H1 (cell line): ENCODE measurements at regions not wholly inside any gene's neighbourhood (a gene's known extent, or its start where the extent isn't known, plus 50 kb on each side); places are given as distances from the start of the nearest gene placed in this dataset.

ENCODE experiments used
- CTCF ChIA-PET: fragments of 300-600 bp; sonication (Branson Sonifier 250); formaldehyde crosslinking; loops from one replicate; lab custom pipeline; 2021; ENCODE audit not compliant: partially characterized antibody; lab: Charles Lee
- POLR2A ChIA-PET: fragments of 300-600 bp; sonication (Branson Sonifier 250); formaldehyde crosslinking; loops from one replicate; lab custom pipeline; 2021; ENCODE audit warnings: inconsistent platforms; ENCODE audit not compliant: partially characterized antibody; lab: Charles Lee
- DNase-seq, 2 experiments: peaks; one replicate each; pipeline versions ENCODE4 v3.0.0 to v3.0.0-alpha.2; 2010 to 2022; ENCODE audit warnings: low spot score in 2 of 2, low read depth in 1 of 2, mixed read lengths in 1 of 2
- FAIRE-seq: peaks from 2 replicates; lab custom pipeline; 2011; peaks lifted over from hg19 to GRCh38; lab: Jason Lieb, UNC
- H2AFZ ChIP-seq: 2 replicates; pipeline ENCODE4 v1.8.1; 2012; ENCODE audit warnings: low read length, inconsistent platforms
- H2AK5ac ChIP-seq: 2 replicates; pipeline ENCODE4 v1.6.1; 2013; ENCODE audit warnings: low read depth, low read length
- H2BK120ac ChIP-seq: replicated peaks from 2 replicates; pipeline ENCODE3; 2013; ENCODE audit warnings: low read depth, low read length, inconsistent platforms
- H2BK12ac ChIP-seq: 2 replicates; pipeline ENCODE4 v1.6.1; 2013; ENCODE audit warnings: low read depth, low read length
- H2BK15ac ChIP-seq: 2 replicates; pipeline ENCODE4 v1.6.1; 2013; ENCODE audit warnings: low read length
- H2BK20ac ChIP-seq: 2 replicates; pipeline ENCODE4 v1.6.1; 2013; ENCODE audit warnings: low read length
- H2BK5ac ChIP-seq: 2 replicates; pipeline ENCODE4 v1.6.1; 2013; ENCODE audit warnings: low read depth, low read length
- H3K14ac ChIP-seq: 2 replicates; pipeline ENCODE4 v1.6.1; 2013; ENCODE audit warnings: inconsistent platforms; ENCODE audit not compliant: insufficient read length
- H3K18ac ChIP-seq: 2 replicates; pipeline ENCODE4 v1.6.1; 2013; ENCODE audit warnings: low read length; ENCODE audit errors: extremely low read depth
- H3K23ac ChIP-seq: 2 replicates; pipeline ENCODE4 v1.6.1; 2013; ENCODE audit warnings: inconsistent platforms; ENCODE audit not compliant: insufficient read length
- H3K23me2 ChIP-seq: 2 replicates; pipeline ENCODE4 v1.6.1; 2013; ENCODE audit warnings: low read depth, low read length
- H3K27ac ChIP-seq: 2 replicates; pipeline ENCODE4 v1.6.1; 2011; ENCODE audit warnings: low read depth, low read length, inconsistent platforms
- H3K27me3 ChIP-seq, 4 experiments: replicated peaks in 1 of 4; 1 replicate in 1 of 4; 2 replicates in 3 of 4; pipeline versions ENCODE4 v1.6.1 to v1.8.1; 2011 to 2013; ENCODE audit warnings: low read length in 3 of 4, mild to moderate bottlenecking in 3 of 4, inconsistent platforms in 2 of 4, mixed read lengths in 2 of 4, moderate library complexity in 1 of 4; ENCODE audit not compliant: control insufficient read depth in 3 of 4, insufficient read depth in 3 of 4; ENCODE audit errors: extremely low read depth in 1 of 4
- H3K36me3 ChIP-seq, 4 experiments: 2 replicates each; pipeline versions ENCODE4 v1.6.1 to v1.8.1; 2011 to 2013; ENCODE audit warnings: mild to moderate bottlenecking in 4 of 4, low read length in 3 of 4, moderate library complexity in 2 of 4, control low read depth in 1 of 4, inconsistent platforms in 1 of 4; ENCODE audit not compliant: insufficient read depth in 4 of 4, control insufficient read depth in 2 of 4
- H3K4ac ChIP-seq: replicated peaks from 2 replicates; pipeline ENCODE3; 2013; ENCODE audit warnings: low read length, low read depth, mixed read lengths, inconsistent platforms; ENCODE audit not compliant: insufficient read length
- H3K4me1 ChIP-seq, 4 experiments: replicated peaks in 1 of 4; 1 replicate in 1 of 4; 2 replicates in 3 of 4; pipeline versions ENCODE4 v1.6.1 to v1.8.1; 2011 to 2013; ENCODE audit warnings: low read length in 3 of 4, inconsistent platforms in 2 of 4, mixed read lengths in 1 of 4; ENCODE audit not compliant: insufficient read depth in 4 of 4, control insufficient read depth in 3 of 4
- H3K4me2 ChIP-seq, 2 experiments: 2 replicates each; pipeline versions ENCODE4 v1.6.1 to v1.8.1; 2011 to 2013; ENCODE audit warnings: low read depth in 2 of 2, low read length in 2 of 2, control low read depth in 1 of 2, inconsistent platforms in 1 of 2, mild to moderate bottlenecking in 1 of 2; ENCODE audit not compliant: insufficient read depth in 1 of 2
- H3K4me3 ChIP-seq, 4 experiments: fragments of 200-600, 300-600 bp in 1 of 4; sonication (generic), shearing (Covaris generic), sonication (Bioruptor Twin) in 1 of 4; 2 replicates each; pipeline versions ENCODE4 v1.5.1 to v1.8.1; 2011 to 2016; ENCODE audit warnings: low read length in 4 of 4, low read depth in 3 of 4, control low read depth in 2 of 4, inconsistent platforms in 2 of 4, mild to moderate bottlenecking in 2 of 4, mixed read lengths in 1 of 4, moderate library complexity in 1 of 4; ENCODE audit not compliant: insufficient read depth in 2 of 4; ENCODE audit errors: extremely low read depth in 1 of 4
- H3K56ac ChIP-seq: replicated peaks from 2 replicates; pipeline ENCODE3; 2013; ENCODE audit warnings: low read depth, mild to moderate bottlenecking, mixed read lengths, low read length, inconsistent platforms; ENCODE audit not compliant: insufficient read length
- H3K79me1 ChIP-seq: 2 replicates; pipeline ENCODE4 v1.6.1; 2013; ENCODE audit warnings: low read depth, low read length, control low read depth
- H3K79me2 ChIP-seq, 2 experiments: 2 replicates each; pipeline versions ENCODE4 v1.6.1 to v1.8.1; 2012 to 2013; ENCODE audit warnings: low read length in 2 of 2, mild to moderate bottlenecking in 2 of 2, inconsistent platforms in 1 of 2; ENCODE audit not compliant: insufficient read depth in 2 of 2, control insufficient read depth in 1 of 2
- H3K9ac ChIP-seq, 4 experiments: replicated peaks in 1 of 4; 1 replicate in 1 of 4; 2 replicates in 3 of 4; pipeline versions ENCODE4 v1.6.1 to v1.8.1; 2011 to 2013; ENCODE audit warnings: low read depth in 3 of 4, low read length in 3 of 4, control low read depth in 2 of 4, mild to moderate bottlenecking in 2 of 4, moderate library complexity in 2 of 4, inconsistent platforms in 1 of 4; ENCODE audit errors: extremely low read depth in 1 of 4
- H3K9me3 ChIP-seq, 2 experiments: 2 replicates each; pipeline versions ENCODE4 v1.6.1 to v1.8.1; 2012 to 2013; ENCODE audit warnings: mild to moderate bottlenecking in 2 of 2, moderate library complexity in 2 of 2, control low read depth in 1 of 2, inconsistent platforms in 1 of 2, low read depth in 1 of 2, low read length in 1 of 2, mixed read lengths in 1 of 2; ENCODE audit not compliant: insufficient read depth in 2 of 2
- H4K20me1 ChIP-seq, 2 experiments: replicated peaks in 1 of 2; 2 replicates each; pipeline versions ENCODE3 to v1.8.1; 2011 to 2013; ENCODE audit warnings: inconsistent platforms in 2 of 2, low read length in 2 of 2, mild to moderate bottlenecking in 1 of 2; ENCODE audit not compliant: insufficient read depth in 2 of 2, control insufficient read depth in 1 of 2
- H4K5ac ChIP-seq: 2 replicates; pipeline ENCODE4 v1.6.1; 2013; ENCODE audit warnings: low read length, low read depth, mixed read lengths, inconsistent platforms; ENCODE audit not compliant: insufficient read length
- H4K8ac ChIP-seq: 2 replicates; pipeline ENCODE4 v1.8.0; 2013; ENCODE audit warnings: mild to moderate bottlenecking, moderate library complexity, low read length, inconsistent platforms; ENCODE audit not compliant: insufficient read depth; ENCODE audit errors: extremely low read depth
- H4K91ac ChIP-seq: replicated peaks from 2 replicates; pipeline ENCODE3; 2013; ENCODE audit warnings: low read length, mixed read lengths, inconsistent platforms; ENCODE audit not compliant: insufficient read length
- BCL11A ChIP-seq, 2 experiments: IDR thresholded peaks; one replicate each; pipeline ENCODE4 v1.6.1; 2011; ENCODE audit warnings: low read depth in 2 of 2, low read length in 2 of 2, mild to moderate bottlenecking in 2 of 2
- CREB1 ChIP-seq: IDR thresholded peaks from 2 replicates; pipeline ENCODE4 v1.6.1; 2012; ENCODE audit warnings: inconsistent platforms
- CTBP2 ChIP-seq: IDR thresholded peaks from 2 replicates; pipeline ENCODE4 v1.7.0; 2011; ENCODE audit warnings: borderline replicate concordance, mild to moderate bottlenecking, moderate library complexity, mixed read lengths, low read length; ENCODE audit not compliant: insufficient read depth, insufficient read length
- JUN ChIP-seq: IDR thresholded peaks from 2 replicates; pipeline ENCODE4 v1.6.1; 2011; ENCODE audit warnings: low read depth, mild to moderate bottlenecking, improper control_type of control experiment, low read length
- JUND ChIP-seq: IDR thresholded peaks from 2 replicates; pipeline ENCODE4 v1.6.1; 2011; ENCODE audit warnings: mild to moderate bottlenecking, improper control_type of control experiment, low read length
- KDM4A ChIP-seq: IDR thresholded peaks from one replicate; pipeline ENCODE4 v1.7.1; 2012; ENCODE audit warnings: low read depth, mild to moderate bottlenecking, moderate library complexity, low read length, inconsistent platforms; ENCODE audit not compliant: severe bottlenecking
- NRF1 ChIP-seq: IDR thresholded peaks from 2 replicates; pipeline ENCODE4 v1.6.1; 2011; ENCODE audit warnings: mild to moderate bottlenecking, low read depth, low read length, improper control_type of control experiment
- POLR2AphosphoS5 ChIP-seq: IDR thresholded peaks from 2 replicates; pipeline ENCODE4 v1.6.1; 2011; ENCODE audit warnings: low read depth, low read length
- RBBP5 ChIP-seq: IDR thresholded peaks from 2 replicates; pipeline ENCODE4 v1.7.1; 2012; ENCODE audit warnings: low read depth, mild to moderate bottlenecking, inconsistent platforms, low read length, moderate library complexity, borderline replicate concordance
- RXRA ChIP-seq: IDR thresholded peaks from 2 replicates; pipeline ENCODE4 v1.6.1; 2011; ENCODE audit warnings: low read depth, mild to moderate bottlenecking, low read length, moderate library complexity; ENCODE audit not compliant: insufficient read depth
- SAP30 ChIP-seq: fragments of 300-600 bp; sonication (generic); IDR thresholded peaks from 2 replicates; pipeline ENCODE4 v1.7.1; 2012; ENCODE audit warnings: low read length, moderate library complexity, mild to moderate bottlenecking, inconsistent platforms; ENCODE audit not compliant: insufficient read depth, insufficient replicate concordance
- SIRT6 ChIP-seq: IDR thresholded peaks from one replicate; pipeline ENCODE4 v1.7.1; 2012; ENCODE audit warnings: low read length, inconsistent platforms
- SP4 ChIP-seq: IDR thresholded peaks from 2 replicates; pipeline ENCODE4 v1.6.1; 2012; ENCODE audit warnings: low read length, inconsistent platforms
- TAF7 ChIP-seq: optimal IDR thresholded peaks from 2 replicates; pipeline ENCODE3; 2011; ENCODE audit warnings: low read depth, mild to moderate bottlenecking, inconsistent platforms, low read length, moderate library complexity, borderline replicate concordance
- TEAD4 ChIP-seq: IDR thresholded peaks from 2 replicates; pipeline ENCODE4 v1.6.1; 2012; ENCODE audit warnings: low read depth, low read length, inconsistent platforms, mixed read lengths
- WGBS, 2 experiments: shearing (Covaris generic) in 1 of 2; methylation state at CpG; one replicate each; pipeline versions ENCODE4 v1.1.6 to v1.1.7; 2013 to 2015; ENCODE audit warnings: low lambda C conversion rate in 2 of 2, mixed read lengths in 2 of 2, inconsistent platforms in 1 of 2, low coverage in 1 of 2, missing lambda C conversion rate in 1 of 2; ENCODE audit not compliant: insufficient replicate concordance in 2 of 2, insufficient coverage in 1 of 2, insufficient read length in 1 of 2; ENCODE audit errors: extremely low coverage in 1 of 2, missing lambda C conversion rate in 1 of 2; 5-methylcytosine and 5-hydroxymethylcytosine counted together

- Histone ChIP-seq H2BK12ac (no peak overlapping the region), H3K18ac (no peak overlapping the region), H3K9me3 (no peaks in the 10 kb centered on the region), H2BK15ac (no peak overlapping the region), H2BK5ac (no peak overlapping the region), H3K14ac (no peak overlapping the region), H4K8ac (no peak overlapping the region), H3K4me1 (peaks cover 0 to 8% (median 6%) of the 10 kb centered on the region in 4 experiments; a peak in 4 of 7 replicates), H4K5ac (no peak overlapping the region), H2BK120ac (no peak overlapping the region), H3K27me3 (no peaks in the 10 kb centered on the region; a peak in 1 of 7 replicates), H3K79me2 (no peaks in the 10 kb centered on the region), H4K20me1 (no peaks in the 10 kb centered on the region), H3K79me1 (no peaks in the 10 kb centered on the region), H3K23ac (no peak overlapping the region), H3K4ac (no peak overlapping the region), H3K56ac (no peak overlapping the region), H3K4me2 (0 out of 4 replicates have a peak overlapping the region, but pooled peaks of 1 of the 2 experiments have one; percentile 9), H3K27ac (no peak overlapping the region), H3K4me3 (no peak overlapping the region), H2AFZ (no peak overlapping the region), H3K36me3 (no peaks in the 10 kb centered on the region), H3K9ac (no peak overlapping the region), H2AK5ac (no peak overlapping the region), H3K23me2 (no peaks in the 10 kb centered on the region), H4K91ac (no peak overlapping the region), H2BK20ac (no peak overlapping the region)
- FAIRE-seq (no peak), DNase-seq (no peak)
- 58% methylated on average over 5 of the region's 5 CpGs; no CpG with 5 or more reads in 1 of the 2 experiments for WGBS, 2 experiments
- POLR2A ChIA-PET: interaction anchor here (0.7 kb wide), 1 partner anchor 433 kb away, joined by 6 read pairs; no protein-coding TSS in a partner anchor
- CTCF ChIA-PET: interaction anchor here (0.8 to 2.6 kb wide), 7 partner anchors 9 to 661 kb away, joined by 3 to 13 read pairs (median 4); no protein-coding TSS in a partner anchor
- TF ChIP-seq CREB1 (no peak), SP4 (no peak), KDM4A (no peak), TAF7 (no peak), JUND (no peak), RBBP5 (no peak), SIRT6 (no peak), BCL11A (IDR thresholded peaks at IDR 0.05; ENCODE audit: low read depth in 2 of 2, low read length in 2 of 2) (no peak), TEAD4 (no peak), JUN (no peak), RXRA (no peak), CTBP2 (no peak), POLR2AphosphoS5 (no peak), SAP30 (no peak), NRF1 (no peak)
These were observed 74.1 kb upstream of the IRX3 start for GRCh38 chr16:54360681-54361080.
